Sciatic nerve (tissue), 2 donors: ENCODE measurements at regions not wholly inside any gene's neighbourhood (a gene's known extent, or its start where the extent isn't known, plus 50 kb on each side); places are given as distances from the start of the nearest gene placed in this dataset.

ENCODE experiments used
- ATAC-seq: fragments of 200-7000 bp; cut with Tn5 transposase; one replicate; pipeline ENCODE4 v1.9.1; 2020; ENCODE audit warnings: mild to moderate bottlenecking, moderate library complexity
- DNase-seq: peaks from one replicate; pipeline ENCODE4 v3.0.0-alpha.2; 2020; ENCODE audit warnings: low spot score
- intact Hi-C: fragments of 100-400 bp; cut with DNase I; formaldehyde crosslinking; loops from one replicate; pipeline ENCODE4 v1.14.2; 2022
- donor health status: DM: no; HTN: no; CAD: no.
- donor health status: DM: no; HTN: no; CAD: no.

DNA sequence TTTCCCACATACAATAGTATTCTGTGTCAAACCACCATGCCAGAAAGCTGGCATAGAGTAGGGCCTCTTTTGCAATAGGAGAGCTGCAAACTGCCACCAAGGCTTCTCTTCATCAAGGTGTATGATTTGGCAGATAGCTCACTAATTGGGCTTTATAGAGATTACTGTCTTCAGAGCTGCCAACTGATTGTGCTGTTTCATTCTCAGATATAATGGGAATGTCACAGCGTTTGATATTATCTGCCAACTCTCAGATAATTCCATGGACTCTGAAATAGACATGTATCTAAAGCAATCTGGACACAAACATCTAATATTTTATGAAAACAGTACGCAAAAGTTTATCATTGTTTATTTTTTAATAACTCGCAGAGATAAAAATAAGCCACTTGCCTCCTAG lies 1289.1 kb downstream of the STIM2 start:
- no peak for DNase-seq
- no peak for ATAC-seq
- intact Hi-C loops = no loop called here

DNA sequence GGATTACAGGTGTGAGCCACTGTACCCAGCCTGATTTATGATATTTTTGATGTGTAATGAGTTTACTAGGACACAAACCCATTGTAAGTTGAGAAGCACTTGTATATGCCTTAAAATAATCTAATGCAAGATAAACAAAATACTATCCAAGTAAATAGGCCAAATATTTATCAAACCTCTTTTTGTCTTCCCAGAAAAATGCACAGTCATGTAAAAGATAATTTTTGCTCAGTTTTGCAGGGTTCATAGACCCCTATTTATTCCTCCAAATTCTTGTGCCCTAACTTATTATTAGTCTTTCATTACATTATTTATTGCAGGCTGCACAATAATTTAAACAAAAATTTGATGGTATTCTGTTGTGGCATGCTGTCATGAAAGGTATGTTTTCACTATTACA lies 1290.7 kb downstream of the STIM2 start:
- intact Hi-C loops = no loop called here
- ATAC-seq (no peak), DNase-seq (no peak)

DNA sequence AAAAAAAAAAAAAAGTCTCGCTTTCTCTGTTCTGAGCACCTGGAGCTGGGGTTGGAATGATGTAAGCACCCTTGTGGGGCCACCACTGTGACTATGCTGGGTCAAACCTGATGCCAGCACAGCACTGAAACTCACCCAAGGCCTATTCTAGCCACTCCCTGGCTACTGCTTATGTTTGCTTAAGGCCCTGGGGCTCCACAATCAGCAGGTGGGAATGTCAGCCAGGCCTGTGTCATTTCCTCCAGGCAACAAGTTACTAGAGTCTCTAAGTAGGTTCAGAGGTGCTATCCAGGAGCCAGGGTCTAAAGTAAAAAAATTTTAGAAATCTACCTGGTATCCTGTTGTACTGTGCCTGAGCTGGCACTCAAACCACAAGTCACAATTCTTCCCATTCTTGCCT lies 1306.8 kb downstream of the STIM2 start:
- no peak for DNase-seq
- intact Hi-C loops = no loop called here
- ATAC-seq = no peak

DNA sequence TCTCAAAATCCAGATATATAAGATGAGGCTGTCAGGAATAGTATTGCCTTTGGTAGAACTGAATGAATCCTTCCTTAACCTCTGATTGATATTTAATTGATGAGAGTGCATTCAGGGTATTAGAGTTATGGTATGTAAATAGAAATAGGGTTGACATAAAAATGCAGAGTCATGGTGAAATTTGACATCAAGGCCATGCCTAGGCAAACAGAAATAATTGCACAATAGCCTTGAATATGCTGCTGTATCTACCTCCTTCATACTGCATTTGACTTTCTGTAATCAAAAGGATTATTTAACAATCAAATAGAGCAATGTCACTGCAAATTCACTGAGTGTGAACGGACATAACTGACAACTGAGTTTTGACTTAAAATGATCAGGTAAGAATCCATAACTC lies 1316.3 kb downstream of the STIM2 start:
- intact Hi-C loops = no loop called here
- no peak for ATAC-seq
- DNase-seq = no peak

DNA sequence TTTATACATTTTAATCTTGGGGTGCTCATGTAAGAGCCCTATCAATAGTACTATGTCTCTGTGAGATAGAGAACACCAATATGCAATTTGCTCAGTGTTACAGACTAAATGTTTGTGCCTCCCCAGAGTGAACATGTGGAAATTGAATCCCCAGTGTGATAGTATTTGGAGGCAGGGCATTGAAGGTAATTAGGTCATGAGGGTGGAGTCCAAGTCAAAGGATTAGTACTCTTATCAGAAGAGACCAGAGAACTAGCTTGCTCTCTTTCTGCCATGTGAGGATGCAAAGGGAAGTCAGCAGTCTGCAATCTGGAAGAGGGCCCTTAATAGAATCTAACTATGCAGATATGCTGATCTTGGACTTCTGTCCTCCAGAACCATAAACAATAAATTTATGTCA lies 1317.0 kb downstream of the STIM2 start:
- ATAC-seq = no peak
- intact Hi-C loops = no loop called here

DNA sequence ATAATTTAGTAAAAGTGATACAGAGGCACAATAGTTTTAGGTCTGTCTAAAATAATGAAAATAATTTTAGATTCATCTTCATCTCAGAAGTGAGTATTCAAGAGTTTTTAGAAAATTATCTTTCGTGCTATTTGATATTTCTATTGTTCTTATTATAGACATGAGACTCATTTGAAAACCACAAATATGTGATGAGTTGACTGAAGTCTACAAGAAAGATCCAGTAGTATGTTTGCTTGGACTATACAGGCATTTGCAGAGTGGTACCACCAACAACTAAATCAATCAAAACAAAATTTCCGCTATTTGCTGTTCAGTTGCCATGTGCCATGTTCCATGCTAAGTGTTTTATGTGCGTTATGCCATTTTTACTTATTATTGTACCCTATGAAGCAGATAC lies 1318.5 kb downstream of the STIM2 start:
- intact Hi-C loops = no loop called here
- ATAC-seq = no peak
- DNase-seq = no peak

More for the DNA sequence above, 1317.0 kb downstream of the STIM2 start:
- no peak for DNase-seq

DNA sequence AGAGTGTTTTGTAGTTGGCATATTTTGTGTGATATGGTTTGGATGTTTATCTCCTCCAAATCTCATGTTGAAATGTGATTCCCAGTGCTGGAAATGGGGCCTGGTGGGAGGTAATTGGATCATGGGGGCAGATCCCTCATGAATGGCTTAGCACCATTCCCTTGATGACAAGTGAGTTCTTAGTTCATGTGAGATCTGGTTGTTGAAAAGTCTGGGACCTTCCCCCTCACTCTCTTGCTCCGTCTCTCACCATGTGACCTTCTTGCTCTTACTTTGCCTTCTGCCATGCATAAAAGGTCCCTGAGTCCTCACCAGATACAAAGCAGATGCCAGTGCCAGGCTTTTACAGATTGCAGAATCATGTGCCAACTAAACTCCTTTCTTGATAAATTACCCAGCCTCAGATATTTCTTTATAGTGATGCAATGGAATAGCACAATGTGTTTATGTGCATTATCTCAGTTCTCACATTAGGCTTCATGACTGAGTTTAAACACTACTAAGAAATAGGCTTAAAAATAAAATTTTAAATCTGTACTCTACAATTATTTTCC lies 1348.8 kb downstream of the STIM2 start:
- no peak for DNase-seq
- intact Hi-C loops = no loop called here
- no peak for ATAC-seq

DNA sequence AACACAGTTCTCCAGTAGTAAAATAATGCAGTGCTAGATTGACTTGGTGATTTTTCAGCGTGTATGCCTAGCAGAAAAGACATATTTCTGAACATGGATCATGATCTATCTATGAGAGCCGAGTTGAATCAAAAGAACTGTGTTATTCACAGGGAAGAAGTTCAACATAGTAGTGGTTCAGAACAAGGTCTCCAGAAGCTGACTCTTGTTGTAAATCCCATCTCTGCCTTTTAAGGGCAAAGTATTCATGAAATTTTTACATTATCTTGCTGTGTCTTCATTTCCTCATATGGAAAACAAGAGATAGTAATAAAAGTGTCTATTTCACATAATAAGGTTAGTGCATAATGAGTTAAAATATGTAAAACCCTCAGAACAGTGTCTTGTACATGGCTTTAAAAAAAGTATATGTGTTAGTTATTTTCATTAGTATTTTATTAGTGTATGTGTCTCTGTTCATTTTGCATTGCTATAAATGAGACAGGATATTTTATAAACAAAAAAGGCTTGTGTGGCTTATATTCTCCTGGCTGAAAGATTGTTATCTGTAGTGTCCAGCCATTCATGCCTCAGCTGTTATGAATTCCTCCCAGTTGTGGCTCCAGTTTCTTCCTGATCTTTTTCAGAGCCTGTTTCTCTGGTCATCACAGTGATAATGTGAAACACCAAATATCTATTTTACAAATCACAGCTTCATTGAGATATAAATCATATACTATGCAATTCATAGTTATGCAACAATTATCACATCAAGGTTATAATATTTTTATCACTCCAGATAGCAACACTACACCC lies 1351.2 kb downstream of the STIM2 start:
- ATAC-seq (no peak), DNase-seq (no peak)
- intact Hi-C loops = no loop called here

DNA sequence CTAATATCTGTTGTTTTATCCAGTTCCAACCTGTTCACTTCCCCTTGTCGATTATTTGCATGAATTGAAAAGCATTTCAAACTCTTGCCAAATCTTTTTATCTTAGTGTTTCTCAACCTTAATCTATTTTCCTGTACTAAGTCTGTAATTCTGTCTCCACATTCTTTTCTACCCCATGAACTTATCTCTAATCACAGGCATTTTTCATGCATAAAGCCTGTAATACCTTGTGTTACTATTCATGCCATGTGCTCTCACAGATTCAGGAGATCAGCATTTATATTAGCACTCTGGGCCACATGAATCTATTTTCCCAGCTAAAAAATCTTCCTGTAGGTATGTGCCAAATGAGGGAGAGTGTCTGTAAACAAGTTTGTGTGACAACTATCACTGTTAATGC lies 1360.9 kb downstream of the STIM2 start:
- no peak for DNase-seq
- intact Hi-C loops = no loop called here

DNA sequence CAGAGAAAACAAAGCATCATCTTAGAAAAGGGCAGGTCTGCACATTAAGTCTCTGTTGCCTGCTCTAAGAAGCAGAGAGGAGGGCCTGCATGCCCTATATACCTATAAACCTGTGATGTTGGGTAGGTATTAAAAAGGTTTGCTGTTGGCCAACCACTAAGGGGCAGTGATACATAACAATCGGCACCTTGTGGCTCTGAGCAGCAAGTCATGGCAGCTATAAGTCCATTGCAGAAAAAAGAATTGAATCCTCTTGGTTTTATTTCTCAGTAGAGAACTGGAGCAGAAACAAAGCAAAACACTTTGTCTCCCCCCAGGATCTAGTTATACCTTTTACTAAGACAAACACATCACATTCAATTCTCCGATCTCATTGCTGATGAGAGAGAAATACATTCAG lies 1364.4 kb downstream of the STIM2 start:
- ATAC-seq (no peak), DNase-seq (no peak)
- intact Hi-C loops = no loop called here

More for the DNA sequence above, 1360.9 kb downstream of the STIM2 start:
- no peak for ATAC-seq

DNA sequence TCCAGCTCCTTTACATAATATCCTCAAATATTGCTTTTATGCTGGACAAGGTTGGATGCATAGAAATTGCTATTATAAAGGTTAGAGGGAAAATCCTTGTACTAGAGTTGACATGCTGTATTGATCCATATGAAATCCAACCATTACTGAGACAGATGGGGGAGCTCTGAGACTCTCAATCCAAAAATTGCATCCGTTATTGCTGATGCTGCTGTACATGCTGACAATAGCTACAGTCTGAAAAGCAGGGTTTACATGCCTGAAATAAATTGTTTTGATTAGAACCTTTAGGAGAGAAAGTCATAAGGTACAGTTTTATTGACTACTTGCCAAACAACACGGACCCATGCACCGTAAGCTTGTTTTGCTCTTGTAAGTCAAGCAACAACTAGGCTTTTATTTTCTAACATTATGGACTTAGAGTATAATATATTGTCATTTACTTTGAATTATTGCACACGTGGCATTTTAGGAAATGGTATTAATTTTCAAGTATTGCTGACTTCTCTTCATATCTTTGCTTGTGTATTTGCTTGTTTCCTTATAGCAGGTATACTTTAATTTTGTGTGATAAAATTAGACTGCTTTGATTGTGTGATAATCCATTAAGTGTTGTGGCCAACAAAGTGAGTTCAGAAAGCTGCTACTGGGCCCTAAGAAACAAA lies 1365.2 kb downstream of the STIM2 start:
- ATAC-seq = no peak
- intact Hi-C loops = no loop called here
- DNase-seq = no peak

DNA sequence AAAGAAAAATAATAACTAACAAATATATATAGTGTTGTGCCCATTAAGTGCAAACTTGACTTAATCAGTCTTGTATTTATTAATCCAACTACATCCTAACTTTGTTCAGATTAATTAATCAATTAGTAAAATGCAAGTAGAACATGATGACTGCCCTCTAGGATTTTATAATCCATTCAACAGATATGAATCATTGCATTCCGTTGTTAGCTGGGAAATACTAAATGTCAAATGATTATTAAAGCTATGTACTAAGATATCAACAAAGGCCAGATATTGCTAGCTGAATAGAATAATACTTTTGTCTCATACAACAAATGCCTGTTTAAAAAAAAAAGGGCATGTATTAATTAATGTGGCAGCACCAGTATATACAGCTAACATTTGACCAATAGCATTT lies 1366.3 kb downstream of the STIM2 start:
- DNase-seq = no peak

DNA sequence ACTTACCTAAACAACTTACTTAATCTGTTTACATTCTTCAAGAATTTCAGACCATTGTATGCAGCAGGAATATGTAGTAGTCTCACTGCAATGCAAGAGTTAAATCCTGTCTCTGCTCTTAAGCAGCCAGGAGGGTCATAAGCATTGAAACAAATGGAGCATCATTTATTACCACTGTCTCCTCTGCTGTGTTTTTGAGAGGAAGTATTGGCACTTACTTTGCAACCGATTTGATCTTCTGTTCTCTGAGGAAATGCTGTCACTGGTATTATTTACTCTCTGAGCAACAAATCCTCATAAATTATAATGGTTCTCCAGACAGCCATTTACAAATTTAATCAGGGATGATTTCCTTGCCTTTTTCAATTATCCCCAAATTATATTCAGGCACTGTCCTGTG lies 1367.1 kb downstream of the STIM2 start:
- no peak for ATAC-seq

More for the DNA sequence above, 1366.3 kb downstream of the STIM2 start:
- ATAC-seq = no peak
- intact Hi-C loops = no loop called here

DNA sequence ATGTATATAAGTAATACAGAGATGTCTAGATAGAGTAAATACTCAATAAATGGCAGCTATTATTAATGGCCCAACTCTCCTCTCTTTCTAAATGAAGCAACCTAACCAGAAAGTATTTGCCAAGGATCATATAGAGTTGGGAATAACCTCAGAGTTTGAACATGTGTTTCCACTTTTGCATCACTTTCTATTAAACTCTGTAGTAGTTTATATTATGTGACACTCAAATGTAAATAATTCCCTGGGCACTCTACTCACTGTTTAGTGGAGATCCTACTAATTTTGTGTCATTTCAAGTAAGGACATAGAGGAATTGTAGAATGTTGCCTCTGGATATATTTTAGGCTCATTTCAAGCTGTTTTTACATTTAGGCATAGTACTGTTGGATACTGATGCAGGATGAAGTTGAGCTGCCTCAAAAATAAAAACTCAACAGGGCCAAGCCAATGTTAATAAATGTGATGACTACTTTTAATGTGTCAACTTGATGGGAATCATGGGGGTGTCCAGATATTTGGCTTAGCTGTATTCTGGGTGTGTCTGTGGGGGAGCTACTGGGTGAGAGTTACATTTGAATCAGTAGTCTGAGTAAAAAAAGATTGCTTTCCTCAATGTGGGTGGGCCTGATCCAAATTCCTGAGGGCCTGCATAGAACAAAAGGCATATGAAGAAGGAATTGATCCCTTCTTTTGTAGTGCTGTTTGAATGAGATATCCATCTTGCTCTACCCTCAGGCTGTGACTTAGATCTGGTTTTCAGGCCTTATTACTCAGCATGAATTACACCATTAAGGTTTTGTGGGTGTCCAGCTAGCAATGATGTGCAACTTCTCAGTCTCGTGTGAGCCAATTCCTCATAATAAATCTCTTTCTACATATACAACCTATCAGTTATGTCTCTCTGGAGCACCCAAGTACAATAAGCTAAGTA lies 1368.2 kb downstream of the STIM2 start:
- no peak for DNase-seq
- no peak for ATAC-seq
- intact Hi-C loops = no loop called here

More for the DNA sequence above, 1367.1 kb downstream of the STIM2 start:
- intact Hi-C loops = no loop called here
- no peak for DNase-seq

DNA sequence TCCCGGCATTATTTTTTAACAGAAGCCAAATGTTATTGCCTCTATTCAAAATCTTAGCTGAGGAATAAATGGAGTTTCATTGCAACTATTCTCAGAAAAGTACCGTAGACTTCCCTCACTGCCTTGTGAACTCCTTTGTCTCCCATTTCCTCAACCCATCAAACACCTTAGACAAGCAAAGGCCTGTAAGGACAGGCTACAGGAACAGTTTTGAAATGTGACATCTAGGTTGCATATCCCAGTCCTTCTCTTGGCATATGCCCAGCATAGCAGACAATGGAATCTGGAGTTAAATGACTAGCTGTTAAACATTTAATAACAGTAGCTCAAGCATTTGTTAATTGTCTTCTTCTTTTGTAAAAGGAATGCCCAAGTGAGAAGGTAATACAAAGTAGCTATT lies 1371.7 kb downstream of the STIM2 start:
- DNase-seq (no peak), ATAC-seq (no peak)
- intact Hi-C loops = no loop called here

DNA sequence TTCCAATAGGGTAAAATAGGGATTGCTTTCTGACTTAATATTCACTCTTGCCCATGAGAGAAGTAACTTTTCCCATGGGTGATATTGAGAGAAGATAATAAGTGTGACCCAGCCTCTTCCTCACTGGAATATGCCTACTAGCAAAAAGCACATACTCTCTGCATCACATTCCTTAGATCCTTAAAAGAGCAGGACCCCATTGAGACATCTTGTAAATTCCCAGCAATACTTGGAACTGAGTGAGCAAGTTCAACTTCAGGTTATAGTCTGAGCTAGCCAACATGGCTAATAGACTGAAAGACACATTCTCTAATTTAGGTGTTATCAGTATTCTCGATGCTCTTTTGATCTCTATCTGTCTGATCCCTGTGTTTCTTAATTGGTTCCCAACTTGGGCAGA lies 1372.3 kb downstream of the STIM2 start:
- no peak for DNase-seq
- no peak for ATAC-seq
- intact Hi-C loops = no loop called here

DNA sequence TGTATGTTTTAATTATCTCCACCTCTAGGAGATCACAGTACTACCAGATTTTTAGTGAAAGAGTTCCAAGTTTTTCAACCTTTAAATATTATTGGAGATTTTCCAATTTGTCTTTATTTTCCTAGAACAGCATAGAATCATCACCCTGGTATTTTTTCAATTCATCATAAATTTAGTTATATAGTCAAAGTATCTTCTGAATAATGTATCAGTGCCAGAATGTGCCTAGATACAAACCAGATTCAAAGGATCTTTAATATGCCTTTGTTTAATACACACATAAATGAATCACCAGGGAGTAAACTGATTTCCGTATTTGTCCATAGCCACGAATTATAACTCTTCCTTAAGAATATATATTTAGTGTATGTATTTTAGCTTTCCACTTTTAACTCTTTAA lies 1373.1 kb downstream of the STIM2 start:
- DNase-seq (no peak), ATAC-seq (no peak)
- intact Hi-C loops = no loop called here

DNA sequence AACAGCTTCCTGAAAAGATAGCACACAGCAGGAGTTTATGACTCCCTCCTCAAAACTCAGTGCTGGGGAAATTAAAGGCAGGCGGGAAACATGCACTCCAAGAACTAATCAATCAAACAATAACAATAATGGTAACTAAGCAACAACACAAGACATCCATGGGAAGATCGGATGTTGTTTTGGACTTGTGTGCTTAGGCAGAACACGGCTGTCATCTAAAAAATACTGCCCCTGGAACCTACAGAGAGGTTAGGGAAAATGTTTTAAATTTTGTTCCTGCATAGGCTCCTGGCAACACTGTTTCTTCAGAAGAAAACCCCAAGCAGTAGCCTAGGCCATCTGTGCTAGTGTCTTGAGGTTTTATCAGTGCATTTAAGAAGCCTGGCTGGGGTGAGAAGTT lies 1378.2 kb downstream of the STIM2 start:
- no peak for DNase-seq
- intact Hi-C loops = no loop called here
- ATAC-seq = no peak

DNA sequence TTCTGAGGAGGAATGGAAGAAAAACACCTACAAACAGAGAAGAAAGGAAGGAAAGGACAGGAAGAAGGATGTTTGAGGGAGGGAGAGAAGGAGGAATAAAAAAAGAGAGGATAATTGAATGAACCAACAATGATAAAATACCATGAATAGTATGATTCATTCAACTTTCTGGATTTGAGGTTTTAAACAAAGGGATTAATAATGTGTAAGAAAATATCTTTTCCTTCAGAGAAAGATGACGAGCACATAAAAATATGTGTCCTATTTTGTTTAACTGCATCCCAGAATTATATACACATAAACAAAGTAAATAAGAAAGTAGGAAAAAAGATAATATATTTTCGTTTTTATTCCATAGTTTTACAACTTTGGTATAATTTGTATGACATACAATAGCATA lies 1380.4 kb downstream of the STIM2 start:
- ATAC-seq (no peak), DNase-seq (no peak)
- intact Hi-C loops = no loop called here

DNA sequence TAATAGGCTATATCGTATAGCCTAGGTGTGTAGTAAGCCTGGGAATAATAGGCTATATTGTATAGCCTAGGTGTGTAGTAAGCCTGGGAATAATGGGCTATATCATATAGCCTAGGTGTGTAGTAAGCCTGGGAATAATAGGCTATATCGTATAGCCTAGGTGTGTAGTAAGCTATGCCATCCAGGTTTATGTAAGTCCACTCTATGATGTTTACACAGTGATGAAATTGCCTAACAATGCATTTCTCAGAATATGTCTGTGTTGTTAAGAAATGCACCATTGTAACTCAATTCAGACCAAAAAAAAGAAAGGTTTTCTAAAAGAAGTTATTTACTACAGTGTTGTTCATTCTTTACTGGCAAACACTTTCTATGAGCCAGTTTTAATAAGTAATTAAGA lies 1387.2 kb downstream of the STIM2 start:
- no peak for DNase-seq
- intact Hi-C loops = no loop called here
- ATAC-seq = no peak
